A673 (cell line): ENCODE measurements at regions not wholly inside any gene's neighbourhood (a gene's known extent, or its start where the extent isn't known, plus 50 kb on each side); places are given as distances from the start of the nearest gene placed in this dataset.

Experiments
- EZH2 ChIP-seq: fragments of 200-600 bp; sonication (generic); IDR thresholded peaks from 2 replicates; pipeline ENCODE4 v1.6.1; 2017; ENCODE audit warnings: borderline replicate concordance, low read depth, mild to moderate bottlenecking, mixed read lengths, antibody characterized with exemption, low read length; ENCODE audit not compliant: poor library complexity, severe bottlenecking
- TF ChIP-seq, protein P1 (sequence below): fragments of 300-800, 200-600 bp; sonication (generic); conservative IDR thresholded peaks from 2 replicates; pipeline ENCODE4 v1.5.1; 2017; ENCODE audit warnings: low read depth, mild to moderate bottlenecking, antibody characterized with exemption, low read length, moderate library complexity, mixed read lengths

DNA sequence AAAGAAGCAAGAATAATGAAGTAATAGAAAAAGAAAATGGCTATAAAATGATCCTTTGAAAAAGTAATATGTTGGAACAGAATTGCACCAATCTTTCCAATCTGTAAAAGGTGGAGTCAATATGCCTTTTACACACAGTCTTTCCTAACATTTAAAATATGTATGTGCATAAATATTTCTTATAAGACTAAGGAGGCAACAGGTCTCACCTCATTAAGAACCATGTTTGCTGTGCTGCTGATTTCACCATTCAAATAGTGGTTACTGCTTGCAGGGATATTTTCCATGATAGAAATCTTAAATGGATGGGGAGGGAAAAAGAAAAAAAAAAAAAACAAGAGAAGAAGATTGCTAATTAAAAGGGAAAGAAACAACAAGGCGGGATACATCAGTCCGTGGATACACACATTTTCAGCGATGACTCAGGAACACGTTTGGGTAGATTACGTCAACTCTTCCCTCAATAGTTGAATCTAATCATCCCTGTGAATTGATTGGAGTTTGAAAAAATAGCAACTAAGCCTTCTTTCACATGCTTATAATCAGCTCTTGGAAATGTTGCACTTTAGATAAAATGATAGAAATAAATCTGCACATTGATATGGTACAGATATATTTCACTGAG lies 2133.9 kb upstream of the CELF4 start:
- TF ChIP-seq EZH2, result no peak
- TF ChIP-seq, protein P1, sequence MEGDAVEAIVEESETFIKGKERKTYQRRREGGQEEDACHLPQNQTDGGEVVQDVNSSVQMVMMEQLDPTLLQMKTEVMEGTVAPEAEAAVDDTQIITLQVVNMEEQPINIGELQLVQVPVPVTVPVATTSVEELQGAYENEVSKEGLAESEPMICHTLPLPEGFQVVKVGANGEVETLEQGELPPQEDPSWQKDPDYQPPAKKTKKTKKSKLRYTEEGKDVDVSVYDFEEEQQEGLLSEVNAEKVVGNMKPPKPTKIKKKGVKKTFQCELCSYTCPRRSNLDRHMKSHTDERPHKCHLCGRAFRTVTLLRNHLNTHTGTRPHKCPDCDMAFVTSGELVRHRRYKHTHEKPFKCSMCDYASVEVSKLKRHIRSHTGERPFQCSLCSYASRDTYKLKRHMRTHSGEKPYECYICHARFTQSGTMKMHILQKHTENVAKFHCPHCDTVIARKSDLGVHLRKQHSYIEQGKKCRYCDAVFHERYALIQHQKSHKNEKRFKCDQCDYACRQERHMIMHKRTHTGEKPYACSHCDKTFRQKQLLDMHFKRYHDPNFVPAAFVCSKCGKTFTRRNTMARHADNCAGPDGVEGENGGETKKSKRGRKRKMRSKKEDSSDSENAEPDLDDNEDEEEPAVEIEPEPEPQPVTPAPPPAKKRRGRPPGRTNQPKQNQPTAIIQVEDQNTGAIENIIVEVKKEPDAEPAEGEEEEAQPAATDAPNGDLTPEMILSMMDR, result no peak
